ENCODE measurements at regions not wholly inside any gene's neighbourhood (a gene's known extent, or its start where the extent isn't known, plus 50 kb on each side); places are given as distances from the start of the nearest gene placed in this dataset.

GRCh38 chr5:136629125-136629792 is 263.9 kb upstream of the TRPC7 start:
- no peak overlapping the region for H3K4me2 ChIP-seq (ENCODE audit: extremely low read depth, insufficient read depth, low read length)

GRCh38 chr5:136626531-136626930 is 261.2 kb upstream of the TRPC7 start:
- Histone ChIP-seq H3K9me3 (ENCODE audit: control insufficient read depth, insufficient read depth, low read depth, low read length) (no peaks in the 10 kb centered on the region), H4K20me1 (ENCODE audit: control insufficient read depth, extremely low read depth, insufficient read depth, low read length) (no peaks in the 10 kb centered on the region), H3K27me3 (ENCODE audit: control insufficient read depth, insufficient read depth, low read length) (no peaks in the 10 kb centered on the region), H2AFZ (ENCODE audit: low read length) (no peak overlapping the region), H3K4me2 (ENCODE audit: extremely low read depth, insufficient read depth, low read length) (no peak overlapping the region), H3K9ac (ENCODE audit: insufficient read depth, low read length) (no peak overlapping the region), H3K4me3 (replicated peaks in 1 of 4; ENCODE audit: control extremely low read depth in 1 of 4, insufficient read depth in 1 of 4, low read depth in 3 of 4, low read length in 4 of 4) (no peak overlapping the region), H3K36me3 (ENCODE audit: control insufficient read depth, insufficient read depth, low read length) (no peaks in the 10 kb centered on the region), H3K79me2 (ENCODE audit: control insufficient read depth, insufficient read depth, low read length) (no peaks in the 10 kb centered on the region), H3K27ac (ENCODE audit: insufficient read depth, low read length) (no peak overlapping the region), H3K4me1 (ENCODE audit: control insufficient read depth, extremely low read depth, insufficient read depth, low read length) (no peaks in the 10 kb centered on the region)
- no peak for DNase-seq (ENCODE audit: low read depth in 2 of 2)
- TF ChIP-seq CTCF (conservative IDR thresholded peaks at IDR 0.05 in 1 of 2, IDR thresholded peaks at IDR 0.05 in 1 of 2; ENCODE audit: low read depth in 1 of 2, low read length in 2 of 2) (no peak), EZH2 (IDR thresholded peaks at IDR 0.05; ENCODE audit: low read length, missing control alignments) (no peak)

More at GRCh38 chr5:136629125-136629792, 263.9 kb upstream of the TRPC7 start:
- H4K20me1 ChIP-seq (ENCODE audit: control insufficient read depth, extremely low read depth, insufficient read depth, low read length), result no peaks in the 10 kb centered on the region
- H3K27me3 ChIP-seq (ENCODE audit: control insufficient read depth, insufficient read depth, low read length), result no peaks in the 10 kb centered on the region
- no peak overlapping the region for H3K27ac ChIP-seq (ENCODE audit: insufficient read depth, low read length)
- H3K9me3 ChIP-seq (ENCODE audit: control insufficient read depth, insufficient read depth, low read depth, low read length), result no peaks in the 10 kb centered on the region
- TF ChIP-seq EZH2 (IDR thresholded peaks at IDR 0.05; ENCODE audit: low read length, missing control alignments) (no peak), CTCF (conservative IDR thresholded peaks at IDR 0.05 in 1 of 2, IDR thresholded peaks at IDR 0.05 in 1 of 2; ENCODE audit: low read depth in 1 of 2, low read length in 2 of 2) (no peak)
- no peak overlapping the region for H3K9ac ChIP-seq (ENCODE audit: insufficient read depth, low read length)
- no peak overlapping the region for H3K4me3 ChIP-seq (replicated peaks in 1 of 4; ENCODE audit: control extremely low read depth in 1 of 4, insufficient read depth in 1 of 4, low read depth in 3 of 4, low read length in 4 of 4)
- H3K4me1 ChIP-seq (ENCODE audit: control insufficient read depth, extremely low read depth, insufficient read depth, low read length), result no peaks in the 10 kb centered on the region
- no peaks in the 10 kb centered on the region for H3K79me2 ChIP-seq (ENCODE audit: control insufficient read depth, insufficient read depth, low read length)
- no peak overlapping the region for H2AFZ ChIP-seq (ENCODE audit: low read length)
- H3K36me3 ChIP-seq (ENCODE audit: control insufficient read depth, insufficient read depth, low read length), result no peaks in the 10 kb centered on the region
- no peak for DNase-seq (ENCODE audit: low read depth in 2 of 2)

GRCh38 chr5:136622747-136623146 is 257.4 kb upstream of the TRPC7 start:
- no peaks in the 10 kb centered on the region for H3K79me2 ChIP-seq (ENCODE audit: control insufficient read depth, insufficient read depth, low read length)
- no peaks in the 10 kb centered on the region for H3K36me3 ChIP-seq (ENCODE audit: control insufficient read depth, insufficient read depth, low read length)
- no peak overlapping the region for H3K9ac ChIP-seq (ENCODE audit: insufficient read depth, low read length)
- no peak overlapping the region for H3K4me2 ChIP-seq (ENCODE audit: extremely low read depth, insufficient read depth, low read length)
- H3K4me1 ChIP-seq (ENCODE audit: control insufficient read depth, extremely low read depth, insufficient read depth, low read length), result no peaks in the 10 kb centered on the region
- H3K27ac ChIP-seq (ENCODE audit: insufficient read depth, low read length), result no peak overlapping the region
- H4K20me1 ChIP-seq (ENCODE audit: control insufficient read depth, extremely low read depth, insufficient read depth, low read length), result no peaks in the 10 kb centered on the region
- H3K9me3 ChIP-seq (ENCODE audit: control insufficient read depth, insufficient read depth, low read depth, low read length), result no peaks in the 10 kb centered on the region
- no peak overlapping the region for H3K4me3 ChIP-seq (replicated peaks in 1 of 4; ENCODE audit: control extremely low read depth in 1 of 4, insufficient read depth in 1 of 4, low read depth in 3 of 4, low read length in 4 of 4)
- TF ChIP-seq CTCF (conservative IDR thresholded peaks at IDR 0.05 in 1 of 2, IDR thresholded peaks at IDR 0.05 in 1 of 2; ENCODE audit: low read depth in 1 of 2, low read length in 2 of 2), result no peak
- TF ChIP-seq EZH2 (IDR thresholded peaks at IDR 0.05; ENCODE audit: low read length, missing control alignments), result no peak
- no peak for DNase-seq (ENCODE audit: low read depth in 2 of 2)
- H2AFZ ChIP-seq (ENCODE audit: low read length), result no peak overlapping the region
- H3K27me3 ChIP-seq (ENCODE audit: control insufficient read depth, insufficient read depth, low read length), result no peaks in the 10 kb centered on the region
